Thymus (tissue), 11 donors: ENCODE measurements at regions not wholly inside any gene's neighbourhood (a gene's known extent, or its start where the extent isn't known, plus 50 kb on each side); places are given as distances from the start of the nearest gene placed in this dataset.

Experiments
- DNase-seq, 9 donors: peaks; one replicate each; pipeline ENCODE4 v3.0.0-alpha.2; 2013; ENCODE audit warnings: low spot score in 9 of 9, low read depth in 6 of 9, missing footprints in 1 of 9
- H3K27ac ChIP-seq, 2 donors: one replicate each; pipeline ENCODE4 v1.5.1; 2013; ENCODE audit warnings: control low read depth in 1 of 2, low read depth in 1 of 2, low read length in 1 of 2, mild to moderate bottlenecking in 1 of 2, moderate library complexity in 1 of 2
- H3K27me3 ChIP-seq, 2 donors: one replicate each; pipeline ENCODE4 v1.5.1; 2013; ENCODE audit warnings: low read length in 1 of 2; ENCODE audit not compliant: control insufficient read depth in 2 of 2, insufficient read depth in 1 of 2
- H3K36me3 ChIP-seq, 2 donors: one replicate each; pipeline ENCODE4 v1.5.1; 2013; ENCODE audit warnings: low read length in 1 of 2, mild to moderate bottlenecking in 1 of 2, moderate library complexity in 1 of 2; ENCODE audit not compliant: control insufficient read depth in 2 of 2, insufficient read depth in 2 of 2
- H3K4me1 ChIP-seq, 2 donors: one replicate each; pipeline ENCODE4 v1.5.1; 2013; ENCODE audit warnings: low read length in 2 of 2; ENCODE audit not compliant: control insufficient read depth in 2 of 2, insufficient read depth in 2 of 2
- H3K4me3 ChIP-seq, 2 donors: one replicate each; pipeline ENCODE4 v1.5.1; 2013; ENCODE audit warnings: low read length in 2 of 2, control low read depth in 1 of 2, mild to moderate bottlenecking in 1 of 2
- H3K9me3 ChIP-seq, 2 donors: one replicate each; pipeline ENCODE4 v1.5.1; 2013; ENCODE audit warnings: low read length in 1 of 2, mild to moderate bottlenecking in 1 of 2; ENCODE audit not compliant: control insufficient read depth in 2 of 2, insufficient read depth in 1 of 2
- WGBS: extraction: QIAGEN DNeasy Blood & Tissue Kit; methylation state at CpG from one replicate; pipeline ENCODE4 v1.1.7; 2013; 5-methylcytosine and 5-hydroxymethylcytosine counted together
- donor health status: healthy.

DNA sequence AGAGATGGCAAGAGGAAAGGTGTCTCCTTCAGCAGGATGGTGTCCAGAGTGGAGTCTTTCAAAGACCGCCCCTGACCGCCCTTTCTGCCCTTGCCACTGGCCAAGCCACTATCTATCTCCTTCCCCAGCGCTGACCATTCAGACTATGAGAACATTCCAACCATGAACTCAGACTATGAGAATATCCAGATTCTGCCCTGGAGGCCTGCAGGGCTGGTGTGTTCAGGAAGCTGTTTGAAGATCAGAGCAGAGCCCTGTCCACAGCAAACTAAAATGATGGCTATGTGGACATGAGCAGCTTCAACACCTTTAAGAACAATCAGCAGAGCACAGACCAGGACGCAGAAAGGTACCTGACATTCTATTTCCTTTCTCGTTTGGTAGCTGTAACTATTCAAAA lies 57.3 kb upstream of the WNT7A start:
- peaks cover 0 to 5% of the 10 kb centered on the region in 2 donors for H3K9me3 ChIP-seq
- 90% methylated on average over 5 of the region's 5 CpGs for WGBS
- no peak overlapping the region for H3K4me3 ChIP-seq

DNA sequence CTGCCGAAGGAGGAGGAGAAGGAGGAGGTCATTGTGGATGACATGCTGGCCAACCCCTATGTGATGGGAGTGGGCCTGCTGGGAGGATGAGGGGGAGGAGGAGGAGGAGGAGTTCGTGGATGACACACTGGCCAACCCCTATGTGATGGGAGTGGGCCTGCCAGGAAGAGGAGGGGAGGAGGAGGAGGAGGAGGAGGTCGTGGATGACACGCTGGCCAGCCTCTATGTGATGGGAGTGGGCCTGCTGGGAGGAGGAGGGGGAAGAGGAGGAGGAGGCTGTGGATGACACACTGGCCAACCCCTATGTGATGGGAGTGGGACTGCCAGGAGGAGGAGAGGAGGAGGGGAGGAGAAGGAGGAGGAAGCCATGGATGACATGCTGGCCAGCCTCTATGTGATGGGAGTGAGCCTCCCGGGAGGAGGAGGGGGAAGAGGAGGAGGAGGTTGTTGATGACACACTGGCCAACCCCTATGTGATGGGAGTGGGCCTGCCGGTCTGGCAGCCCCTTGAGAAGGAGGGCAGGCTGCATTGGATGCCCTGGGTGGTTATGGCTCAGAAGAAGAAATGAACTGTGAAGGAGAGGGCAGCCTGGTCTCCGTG lies 55.7 kb upstream of the WNT7A start:
- H3K36me3 ChIP-seq, result no peaks in the 10 kb centered on the region
- no peak for DNase-seq
- WGBS, result 80% methylated on average over 7 of the region's 7 CpGs
- peaks cover 0 to 5% of the 10 kb centered on the region in 2 donors for H3K9me3 ChIP-seq
- no peak overlapping the region for H3K4me3 ChIP-seq
- H3K27ac ChIP-seq, result no peak overlapping the region
- peaks cover 0 to 3% of the 10 kb centered on the region in 2 donors for H3K4me1 ChIP-seq
- H3K27me3 ChIP-seq, result peaks cover 5 to 20% of the 10 kb centered on the region in 2 donors

More for the DNA sequence above, 57.3 kb upstream of the WNT7A start:
- Histone ChIP-seq H3K4me1 (peaks cover 0 to 3% of the 10 kb centered on the region in 2 donors), H3K36me3 (no peaks in the 10 kb centered on the region), H3K27me3 (peaks cover 2 to 17% of the 10 kb centered on the region in 2 donors), H3K27ac (no peak overlapping the region)
- no peak for DNase-seq

- Histone ChIP-seq H3K4me1 (peaks cover 0 to 3% of the 10 kb centered on the region in 2 donors), H3K27me3 (peaks cover 5 to 20% of the 10 kb centered on the region in 2 donors), H3K4me3 (no peak overlapping the region), H3K36me3 (no peaks in the 10 kb centered on the region), H3K27ac (no peak overlapping the region), H3K9me3 (peaks cover 0 to 5% of the 10 kb centered on the region in 2 donors)
- DNase-seq, result no peak
- WGBS, result 92% methylated on average over 9 of the region's 9 CpGs
These were observed 54.9 kb upstream of the WNT7A start for GRCh38 chr3:13934813-13935212.

GRCh38 chr3:13934315-13934714 lies 54.4 kb upstream of the WNT7A start:
- peaks cover 0 to 5% of the 10 kb centered on the region in 2 donors for H3K9me3 ChIP-seq
- H3K27me3 ChIP-seq, result peaks cover 5 to 20% of the 10 kb centered on the region in 2 donors
- WGBS, result 93% methylated on average over 16 of the region's 16 CpGs
- peaks cover 0 to 3% of the 10 kb centered on the region in 2 donors for H3K4me1 ChIP-seq
- no peak overlapping the region for H3K4me3 ChIP-seq
- H3K27ac ChIP-seq, result no peak overlapping the region
- DNase-seq, result no peak
- H3K36me3 ChIP-seq, result no peaks in the 10 kb centered on the region

GRCh38 chr3:13932578-13933295 lies 52.9 kb upstream of the WNT7A start:
- Histone ChIP-seq H3K9me3 (peaks cover 0 to 5% of the 10 kb centered on the region in 2 donors), H3K27me3 (peaks cover 5 to 20% of the 10 kb centered on the region in 2 donors), H3K4me1 (peaks cover 0 to 3% of the 10 kb centered on the region in 2 donors), H3K27ac (no peak overlapping the region), H3K4me3 (peak overlapping the region in 1 of 2 donors; percentile 34), H3K36me3 (no peaks in the 10 kb centered on the region)
- peak in 2 of 9 donors; percentile 3 to 4 for DNase-seq
- 24% methylated on average over 70 of the region's 70 CpGs for WGBS

DNA sequence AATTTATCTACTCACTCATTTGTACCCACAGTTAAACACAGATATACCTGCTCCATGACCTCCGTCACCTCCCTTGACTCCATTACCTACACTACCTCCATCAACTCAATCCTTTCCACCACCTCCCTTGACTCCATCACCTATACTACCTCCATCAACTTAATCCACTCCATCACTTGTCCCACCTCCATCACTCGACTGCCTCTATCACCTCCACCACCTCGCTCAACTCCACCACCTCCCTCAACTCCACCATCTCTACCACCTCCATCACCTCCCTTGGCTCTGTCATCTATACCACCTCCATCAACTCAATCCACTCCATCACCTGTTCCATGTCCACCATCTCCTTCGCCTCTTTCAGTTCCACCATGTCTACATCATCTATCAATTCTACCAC lies 51.3 kb upstream of the WNT7A start:
- Histone ChIP-seq H3K9me3 (peaks cover 0 to 5% of the 10 kb centered on the region in 2 donors), H3K36me3 (no peaks in the 10 kb centered on the region)
- 98% methylated on average over 4 of the region's 4 CpGs for WGBS

More for the DNA sequence above, 51.3 kb upstream of the WNT7A start:
- H3K27me3 ChIP-seq, result peaks cover 5 to 20% of the 10 kb centered on the region in 2 donors
- no peak for DNase-seq
- H3K27ac ChIP-seq, result no peak overlapping the region
- peaks cover 0 to 3% of the 10 kb centered on the region in 2 donors for H3K4me1 ChIP-seq
- no peak overlapping the region for H3K4me3 ChIP-seq
